IMR-90 (cell line): ENCODE measurements at regions not wholly inside any gene's neighbourhood (a gene's known extent, or its start where the extent isn't known, plus 50 kb on each side); places are given as distances from the start of the nearest gene placed in this dataset.
A peak's percentile ranks its signal among the peaks of the same experiment; 100 is the strongest.

Experiments used
- ATAC-seq: fragments of 200-7000 bp; cut with Tn5 transposase; 2 replicates; pipeline ENCODE4 v1.9.1; 2020; ENCODE audit warnings: low read depth, mild to moderate bottlenecking, moderate library complexity
- BruUV-seq: library from RNA; stranded (reverse); fragments of 400-500 nt; replicated peaks from 2 replicates; lab custom pipeline; 2021; lab: Mats Ljungman, UMichigan
- CTCF ChIA-PET: fragments of 300-600 bp; formaldehyde crosslinking; extraction: SDS; loops from one replicate; lab custom pipeline; 2021; ENCODE audit warnings: antibody characterized with exemption; lab: Yijun Ruan, JAX
- POLR2A ChIA-PET: fragments of 300-600 bp; sonication (Branson Sonifier 250); formaldehyde crosslinking; loops from one replicate; lab custom pipeline; 2022; ENCODE audit warnings: antibody characterized with exemption; ENCODE audit not compliant: unreplicated experiment; lab: Charles Lee
- DNase-seq: peaks from one replicate; pipeline ENCODE4 v3.0.0; 2013
- H2AFZ ChIP-seq: replicated peaks from 2 replicates; pipeline ENCODE3; 2013; ENCODE audit warnings: low read length, mild to moderate bottlenecking; ENCODE audit not compliant: poor library complexity
- H2AK5ac ChIP-seq: 2 replicates; pipeline ENCODE4 v1.6.1; 2013; ENCODE audit warnings: low read depth, low read length, inconsistent platforms
- H2AK9ac ChIP-seq: replicated peaks from 2 replicates; pipeline ENCODE3; 2013; ENCODE audit warnings: mild to moderate bottlenecking, low read depth, low read length, moderate library complexity; ENCODE audit not compliant: poor library complexity
- H2BK120ac ChIP-seq: 2 replicates; pipeline ENCODE4 v1.6.1; 2013; ENCODE audit warnings: low read depth, low read length, inconsistent platforms
- H2BK15ac ChIP-seq: 3 replicates; pipeline ENCODE4 v1.6.1; 2013; ENCODE audit warnings: low read depth, low read length, inconsistent platforms
- H2BK20ac ChIP-seq: 2 replicates; pipeline ENCODE4 v1.6.1; 2013; ENCODE audit warnings: low read depth, mild to moderate bottlenecking, inconsistent platforms, low read length, moderate library complexity
- H2BK5ac ChIP-seq: 2 replicates; pipeline ENCODE4 v1.6.1; 2013; ENCODE audit warnings: mild to moderate bottlenecking, low read depth, low read length, inconsistent platforms; ENCODE audit not compliant: poor library complexity, severe bottlenecking
- H3K14ac ChIP-seq: replicated peaks from 2 replicates; pipeline ENCODE4 v1.6.1; 2013; ENCODE audit warnings: low read depth, low read length, inconsistent platforms
- H3K18ac ChIP-seq: 2 replicates; pipeline ENCODE4 v1.6.1; 2013; ENCODE audit warnings: low read depth, low read length, control low read depth
- H3K23ac ChIP-seq: 2 replicates; pipeline ENCODE4 v1.6.1; 2013; ENCODE audit warnings: low read depth, low read length, inconsistent platforms
- H3K27ac ChIP-seq: 2 replicates; pipeline ENCODE4 v1.5.1; 2013; ENCODE audit warnings: mild to moderate bottlenecking, control low read depth, low read length; ENCODE audit not compliant: insufficient read depth
- H3K27me3 ChIP-seq: 2 replicates; pipeline ENCODE4 v1.6.1; 2013; ENCODE audit warnings: low read length; ENCODE audit not compliant: control insufficient read depth, insufficient read depth
- H3K36me3 ChIP-seq: 2 replicates; pipeline ENCODE4 v1.6.1; 2013; ENCODE audit warnings: low read length, mixed read lengths; ENCODE audit not compliant: control insufficient read depth, insufficient read depth
- H3K4ac ChIP-seq: 2 replicates; pipeline ENCODE4 v1.6.1; 2013; ENCODE audit warnings: low read depth, low read length, inconsistent platforms
- H3K4me1 ChIP-seq: 2 replicates; pipeline ENCODE4 v1.6.1; 2013; ENCODE audit warnings: low read length, mixed read lengths; ENCODE audit not compliant: control insufficient read depth, insufficient read depth
- H3K4me2 ChIP-seq: 2 replicates; pipeline ENCODE4 v1.6.1; 2013; ENCODE audit warnings: low read depth, mild to moderate bottlenecking, control low read depth, low read length, moderate library complexity
- H3K4me3 ChIP-seq: 2 replicates; pipeline ENCODE4 v1.5.1; 2013; ENCODE audit warnings: low read depth, mild to moderate bottlenecking, control low read depth, low read length, moderate library complexity; ENCODE audit not compliant: insufficient read depth
- H3K56ac ChIP-seq: 2 replicates; pipeline ENCODE4 v1.6.1; 2013; ENCODE audit warnings: low read length, inconsistent platforms; ENCODE audit not compliant: insufficient read depth; ENCODE audit errors: extremely low read depth
- H3K79me1 ChIP-seq, 2 experiments: 2 replicates each; pipeline ENCODE4 v1.6.1; 2013; ENCODE audit warnings: low read length in 2 of 2, inconsistent platforms in 1 of 2, low read depth in 1 of 2
- H3K9ac ChIP-seq: 2 replicates; pipeline ENCODE4 v1.6.1; 2013; ENCODE audit warnings: low read depth, low read length, control low read depth
- H3K9me1 ChIP-seq: 2 replicates; pipeline ENCODE4 v1.6.1; 2013; ENCODE audit warnings: low read length, inconsistent platforms; ENCODE audit not compliant: insufficient read depth
- H3K9me3 ChIP-seq: 2 replicates; pipeline ENCODE4 v1.6.1; 2013; ENCODE audit warnings: low read length; ENCODE audit not compliant: control insufficient read depth, insufficient read depth
- H4K20me1 ChIP-seq: 2 replicates; pipeline ENCODE4 v1.6.1; 2013; ENCODE audit warnings: low read length, inconsistent platforms; ENCODE audit not compliant: insufficient read depth
- H4K5ac ChIP-seq: 2 replicates; pipeline ENCODE4 v1.6.1; 2013; ENCODE audit warnings: mild to moderate bottlenecking, low read depth, low read length, control low read depth
- H4K8ac ChIP-seq, 2 experiments: 2 replicates each; pipeline ENCODE4 v1.6.1; 2013; ENCODE audit warnings: low read depth in 2 of 2, low read length in 2 of 2, control low read depth in 1 of 2, inconsistent platforms in 1 of 2
- H4K91ac ChIP-seq: 2 replicates; pipeline ENCODE4 v1.6.1; 2013; ENCODE audit warnings: low read depth, low read length, inconsistent platforms; ENCODE audit not compliant: insufficient read depth
- BHLHE40 ChIP-seq: fragments of 150-350 bp; IDR thresholded peaks from 2 replicates; pipeline ENCODE4 v1.6.1; 2016; ENCODE audit warnings: mild to moderate bottlenecking, low read depth, low read length
- CEBPB ChIP-seq: IDR thresholded peaks from 2 replicates; pipeline ENCODE4 v1.6.1; 2012; ENCODE audit warnings: low read depth, low read length, improper control_type of control experiment
- CHD1 ChIP-seq: IDR thresholded peaks from 2 replicates; pipeline ENCODE4 v1.6.1; 2012; ENCODE audit warnings: low read depth, low read length, improper control_type of control experiment
- CTCF ChIP-seq: conservative IDR thresholded peaks from 2 replicates; pipeline ENCODE4 v1.5.1; 2012; ENCODE audit warnings: mild to moderate bottlenecking, low read depth, low read length, improper control_type of control experiment
- FOS ChIP-seq: fragments of 150-350 bp; IDR thresholded peaks from 2 replicates; pipeline ENCODE4 v1.6.1; 2016; ENCODE audit warnings: low read depth, low read length
- MAFK ChIP-seq: IDR thresholded peaks from 2 replicates; pipeline ENCODE4 v1.6.1; 2012; ENCODE audit warnings: low read depth, low read length, improper control_type of control experiment
- MAZ ChIP-seq: IDR thresholded peaks from 2 replicates; pipeline ENCODE4 v1.6.1; 2012; ENCODE audit warnings: low read depth, mild to moderate bottlenecking, low read length, improper control_type of control experiment, moderate library complexity, borderline replicate concordance
- MXI1 ChIP-seq: IDR thresholded peaks from 2 replicates; pipeline ENCODE4 v1.6.1; 2012; ENCODE audit warnings: low read depth, mild to moderate bottlenecking, low read length, moderate library complexity, borderline replicate concordance
- NFE2L2 ChIP-seq: fragments of 150-350 bp; IDR thresholded peaks from 2 replicates; pipeline ENCODE4 v1.6.1; 2016; ENCODE audit warnings: low read depth, mild to moderate bottlenecking, low read length
- POLR2A ChIP-seq: IDR thresholded peaks from 2 replicates; pipeline ENCODE4 v1.6.1; 2012; ENCODE audit warnings: mild to moderate bottlenecking, low read depth, low read length
- RAD21 ChIP-seq: IDR thresholded peaks from 2 replicates; pipeline ENCODE4 v1.6.1; 2012; ENCODE audit warnings: low read length, improper control_type of control experiment
- RFX5 ChIP-seq: IDR thresholded peaks from 2 replicates; pipeline ENCODE4 v1.8.0; 2012; ENCODE audit warnings: low read depth, mild to moderate bottlenecking, low read length, moderate library complexity
- SMC3 ChIP-seq: fragments of 150-350 bp; IDR thresholded peaks from 2 replicates; pipeline ENCODE4 v1.6.1; 2016; ENCODE audit warnings: low read depth, mild to moderate bottlenecking, antibody characterized with exemption, low read length, moderate library complexity
- USF2 ChIP-seq: fragments of 150-350 bp; IDR thresholded peaks from 2 replicates; pipeline ENCODE4 v1.6.1; 2017; ENCODE audit warnings: mild to moderate bottlenecking, antibody characterized with exemption, low read length, low read depth
- WGBS, 2 experiments: methylation state at CpG; one replicate each; pipeline versions ENCODE4 v1.1.5 to v1.1.7; 2013; ENCODE audit warnings: missing lambda C conversion rate in 2 of 2; ENCODE audit not compliant: insufficient read length in 1 of 2; ENCODE audit errors: extremely low coverage in 2 of 2; 5-methylcytosine and 5-hydroxymethylcytosine counted together
- dilution Hi-C: fragments of 300-500 bp; cut with HindIII; formaldehyde crosslinking; loops from one replicate; pipeline ENCODE4 v1.14.3; 2018; ENCODE audit warnings: low sequenced_read_pairs; ENCODE audit not compliant: unreplicated experiment
- in situ Hi-C: fragments of 300-500 bp; cut with MboI; formaldehyde crosslinking; loops from 3 replicates; pipeline ENCODE4 v1.14.3; 2019; ENCODE audit warnings: low sequenced_read_pairs, inconsistent platforms, mixed read lengths
- intact Hi-C: fragments of 100-400 bp; cut with micrococcal nuclease; formaldehyde crosslinking; loops from 2 replicates; pipeline ENCODE4 v1.10.0; 2022
- TF ChIP-seq, protein P1 (sequence below): fragments of 150-350 bp; IDR thresholded peaks from 2 replicates; pipeline ENCODE4 v1.6.1; 2016; ENCODE audit warnings: low read depth, mild to moderate bottlenecking, low read length, moderate library complexity, borderline replicate concordance

DNA sequence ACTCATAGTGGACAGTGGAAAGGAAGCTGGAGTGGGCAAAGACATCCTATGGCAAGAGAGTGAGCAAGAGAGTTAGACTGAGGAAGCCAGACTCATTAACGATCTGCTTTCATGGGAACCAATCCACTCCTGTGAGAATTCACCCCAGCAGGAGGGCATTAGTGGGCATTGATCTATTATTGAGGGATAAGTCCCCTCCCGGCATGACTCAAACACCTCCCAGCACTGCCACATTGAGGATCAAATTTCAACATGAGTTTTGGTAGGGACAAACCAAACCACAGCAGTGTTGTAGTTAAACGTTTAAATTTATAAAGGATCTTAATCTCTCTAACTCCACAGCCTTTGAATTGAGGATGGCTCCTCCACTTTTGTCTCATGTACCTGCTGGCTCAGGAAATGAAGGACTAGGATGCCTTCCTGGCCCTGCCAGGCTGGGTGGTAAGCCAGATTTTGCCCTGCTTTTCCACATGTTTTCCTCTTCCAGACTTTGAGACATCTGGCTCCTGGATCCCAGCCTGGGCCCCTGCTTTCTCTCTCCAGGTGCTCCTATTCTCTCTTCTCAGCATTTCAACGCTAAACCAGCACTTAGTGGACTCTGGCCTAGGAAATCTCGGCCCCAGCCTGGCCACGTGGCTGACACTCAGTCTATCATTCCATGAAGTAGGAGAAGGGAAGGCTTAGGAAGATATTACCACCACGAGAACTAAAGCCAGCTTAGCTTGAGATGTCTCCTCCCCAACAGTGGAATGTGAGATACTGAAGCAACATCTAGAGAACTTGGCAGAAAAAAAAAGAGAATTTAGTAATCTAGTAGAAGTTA lies 96.5 kb upstream of the PIP4K2A start:
- Histone ChIP-seq H2BK15ac (peak overlapping the region; percentile 62; the same call in 1 of the 3 replicates), H3K9me3 (no peaks in the 10 kb centered on the region; the same call in 1 of the 2 replicates), H2AK9ac (no peak overlapping the region), H3K36me3 (no peaks in the 10 kb centered on the region), H3K79me1 (no peaks in the 10 kb centered on the region), H4K8ac (peak overlapping the region in 1 of 2 experiments; percentile 1; a peak in 1 of 4 replicates), H3K9me1 (peaks cover 13% of the 10 kb centered on the region), H3K9ac (no peak overlapping the region), H4K91ac (no peak overlapping the region; the same call in 1 of the 2 replicates), H3K56ac (no peak overlapping the region), H3K4me1 (peaks cover 4% of the 10 kb centered on the region), H3K27me3 (no peaks in the 10 kb centered on the region), H3K27ac (no peak overlapping the region), H3K14ac (peak overlapping the region; percentile 76), H3K4me3 (no peak overlapping the region), H2AK5ac (peak overlapping the region; percentile 69), H4K20me1 (no peaks in the 10 kb centered on the region), H2AFZ (peak overlapping the region; percentile 69), H2BK20ac (peak overlapping the region; percentile 62), H2BK5ac (no peak overlapping the region), H3K23ac (peak overlapping the region; percentile 38; the same call in 1 of the 2 replicates), H4K5ac (no peak overlapping the region), H2BK120ac (peak overlapping the region; percentile 47), H3K18ac (no peak overlapping the region), H3K4ac (peak overlapping the region; percentile 74), H3K4me2 (no peak overlapping the region)
- BruUV-seq, result no TSS peak
- DNase-seq (no peak), ATAC-seq (no peak)
- POLR2A ChIA-PET, result no interaction called here
- CTCF ChIA-PET, result no interaction called here
- in situ Hi-C loops (loop anchor here (25.0 kb wide), 1 partner anchor 224 kb away; no protein-coding TSS in a partner anchor), intact Hi-C loops (loop anchor here (10.0 kb wide), 1 partner anchor 216 kb away; no protein-coding TSS in a partner anchor), dilution Hi-C loops (no loop called here)
- WGBS, 2 experiments, result no CpG with 5 or more reads among the region's 7 CpGs
- TF ChIP-seq, protein P1, sequence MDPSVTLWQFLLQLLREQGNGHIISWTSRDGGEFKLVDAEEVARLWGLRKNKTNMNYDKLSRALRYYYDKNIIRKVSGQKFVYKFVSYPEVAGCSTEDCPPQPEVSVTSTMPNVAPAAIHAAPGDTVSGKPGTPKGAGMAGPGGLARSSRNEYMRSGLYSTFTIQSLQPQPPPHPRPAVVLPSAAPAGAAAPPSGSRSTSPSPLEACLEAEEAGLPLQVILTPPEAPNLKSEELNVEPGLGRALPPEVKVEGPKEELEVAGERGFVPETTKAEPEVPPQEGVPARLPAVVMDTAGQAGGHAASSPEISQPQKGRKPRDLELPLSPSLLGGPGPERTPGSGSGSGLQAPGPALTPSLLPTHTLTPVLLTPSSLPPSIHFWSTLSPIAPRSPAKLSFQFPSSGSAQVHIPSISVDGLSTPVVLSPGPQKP, result no peak
- TF ChIP-seq RFX5 (no peak), POLR2A (no peak), RAD21 (no peak), BHLHE40 (no peak), MAZ (no peak), MXI1 (no peak), FOS (no peak), CTCF (no peak), NFE2L2 (no peak), CEBPB (no peak), MAFK (no peak), USF2 (no peak), CHD1 (no peak), SMC3 (no peak)
